IPS-NIHi7 (cell line): ENCODE measurements at regions not wholly inside any gene's neighbourhood (a gene's known extent, or its start where the extent isn't known, plus 50 kb on each side); places are given as distances from the start of the nearest gene placed in this dataset.

ENCODE experiments used
- DNase-seq: peaks from one replicate; pipeline ENCODE4 v3.0.0; 2012; ENCODE audit warnings: mixed read lengths; ENCODE audit errors: extremely low spot score

- no peak for DNase-seq
These were observed 59.0 kb upstream of the MINAR1 start for GRCh38 chr15:79373113-79373512.

- DNase-seq, result peak; percentile 7
These were observed 58.4 kb upstream of the MINAR1 start for GRCh38 chr15:79373728-79374127.

GRCh38 chr15:79376383-79376782 is 55.8 kb upstream of the MINAR1 start:
- no peak for DNase-seq

GRCh38 chr15:79378394-79379109 is 53.6 kb upstream of the MINAR1 start:
- no peak for DNase-seq

GRCh38 chr15:79380755-79381497 is 51.2 kb upstream of the MINAR1 start:
- peak; percentile 80 for DNase-seq

GRCh38 chr15:79381593-79381992 is 50.5 kb upstream of the MINAR1 start:
- DNase-seq, result no peak
